Mesothelial cell of epicardium (in vitro differentiated cells): ENCODE measurements at regions not wholly inside any gene's neighbourhood (a gene's known extent, or its start where the extent isn't known, plus 50 kb on each side); places are given as distances from the start of the nearest gene placed in this dataset.
A peak's percentile ranks its signal among the peaks of the same experiment; 100 is the strongest.

Experiments
- DNase-seq, 2 experiments: peaks; one replicate each; pipeline ENCODE4 v3.0.0; 2021; ENCODE audit warnings: low spot score in 2 of 2; ENCODE audit not compliant: unreplicated experiment in 2 of 2
- H3K27ac Mint-ChIP-seq: 2 replicates; pipeline ENCODE4 v1.8.0; 2021; ENCODE audit warnings: mixed read lengths
- H3K27me3 Mint-ChIP-seq: 2 replicates; pipeline ENCODE4 v1.8.0; 2021; ENCODE audit warnings: low read depth, mixed read lengths
- H3K36me3 Mint-ChIP-seq: 2 replicates; pipeline ENCODE4 v1.8.0; 2021; ENCODE audit warnings: mixed read lengths
- H3K4me1 Mint-ChIP-seq: 2 replicates; pipeline ENCODE4 v1.8.0; 2021; ENCODE audit warnings: mixed read lengths
- H3K4me3 Mint-ChIP-seq: 2 replicates; pipeline ENCODE4 v1.8.0; 2021; ENCODE audit warnings: mild to moderate bottlenecking, moderate library complexity, mixed read lengths
- H3K9me3 Mint-ChIP-seq: 2 replicates; pipeline ENCODE4 v1.8.0; 2021; ENCODE audit warnings: mixed read lengths
- TF ChIP-seq, protein P1 (sequence below): fragments of 200-600 bp; sonication (generic); IDR thresholded peaks from one replicate; pipeline ENCODE4 v1.5.0; 2021; ENCODE audit warnings: antibody characterized with exemption; ENCODE audit not compliant: unreplicated experiment

- Mint-ChIP-seq H3K27me3 (peaks cover 4% of the 10 kb centered on the region), H3K36me3 (no peaks in the 10 kb centered on the region), H3K4me1 (peaks cover 10% of the 10 kb centered on the region), H3K27ac (no peak overlapping the region), H3K9me3 (peaks cover 10% of the 10 kb centered on the region), H3K4me3 (no peak overlapping the region)
- TF ChIP-seq, protein P1, sequence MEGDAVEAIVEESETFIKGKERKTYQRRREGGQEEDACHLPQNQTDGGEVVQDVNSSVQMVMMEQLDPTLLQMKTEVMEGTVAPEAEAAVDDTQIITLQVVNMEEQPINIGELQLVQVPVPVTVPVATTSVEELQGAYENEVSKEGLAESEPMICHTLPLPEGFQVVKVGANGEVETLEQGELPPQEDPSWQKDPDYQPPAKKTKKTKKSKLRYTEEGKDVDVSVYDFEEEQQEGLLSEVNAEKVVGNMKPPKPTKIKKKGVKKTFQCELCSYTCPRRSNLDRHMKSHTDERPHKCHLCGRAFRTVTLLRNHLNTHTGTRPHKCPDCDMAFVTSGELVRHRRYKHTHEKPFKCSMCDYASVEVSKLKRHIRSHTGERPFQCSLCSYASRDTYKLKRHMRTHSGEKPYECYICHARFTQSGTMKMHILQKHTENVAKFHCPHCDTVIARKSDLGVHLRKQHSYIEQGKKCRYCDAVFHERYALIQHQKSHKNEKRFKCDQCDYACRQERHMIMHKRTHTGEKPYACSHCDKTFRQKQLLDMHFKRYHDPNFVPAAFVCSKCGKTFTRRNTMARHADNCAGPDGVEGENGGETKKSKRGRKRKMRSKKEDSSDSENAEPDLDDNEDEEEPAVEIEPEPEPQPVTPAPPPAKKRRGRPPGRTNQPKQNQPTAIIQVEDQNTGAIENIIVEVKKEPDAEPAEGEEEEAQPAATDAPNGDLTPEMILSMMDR = no peak
- no peak for DNase-seq
Observed at GRCh38 chr12:124663771-124664366, 96.5 kb upstream of the NCOR2 start.

GRCh38 chr12:124663206-124663605 is 95.8 kb upstream of the NCOR2 start:
- peaks cover 10% of the 10 kb centered on the region for H3K9me3 Mint-ChIP-seq
- TF ChIP-seq, protein P1 = no peak
- H3K36me3 Mint-ChIP-seq = no peaks in the 10 kb centered on the region
- H3K4me1 Mint-ChIP-seq = peaks cover 10% of the 10 kb centered on the region
- peaks cover 4% of the 10 kb centered on the region for H3K27me3 Mint-ChIP-seq
- no peak overlapping the region for H3K27ac Mint-ChIP-seq
- H3K4me3 Mint-ChIP-seq = no peak overlapping the region
- DNase-seq = no peak

- Mint-ChIP-seq H3K27ac (peak overlapping the region; percentile 39), H3K36me3 (no peaks in the 10 kb centered on the region), H3K4me3 (no peak overlapping the region), H3K27me3 (peaks cover 4% of the 10 kb centered on the region), H3K9me3 (peaks cover 10% of the 10 kb centered on the region), H3K4me1 (peaks cover 10% of the 10 kb centered on the region)
- TF ChIP-seq, protein P1 = no peak
- DNase-seq = no peak
Observed at GRCh38 chr12:124661341-124661740, 93.9 kb upstream of the NCOR2 start.

- no peak for DNase-seq
- peaks cover 10% of the 10 kb centered on the region for H3K9me3 Mint-ChIP-seq
- no peak overlapping the region for H3K4me3 Mint-ChIP-seq
Observed at GRCh38 chr12:124660851-124661250, 93.4 kb upstream of the NCOR2 start.

DNA sequence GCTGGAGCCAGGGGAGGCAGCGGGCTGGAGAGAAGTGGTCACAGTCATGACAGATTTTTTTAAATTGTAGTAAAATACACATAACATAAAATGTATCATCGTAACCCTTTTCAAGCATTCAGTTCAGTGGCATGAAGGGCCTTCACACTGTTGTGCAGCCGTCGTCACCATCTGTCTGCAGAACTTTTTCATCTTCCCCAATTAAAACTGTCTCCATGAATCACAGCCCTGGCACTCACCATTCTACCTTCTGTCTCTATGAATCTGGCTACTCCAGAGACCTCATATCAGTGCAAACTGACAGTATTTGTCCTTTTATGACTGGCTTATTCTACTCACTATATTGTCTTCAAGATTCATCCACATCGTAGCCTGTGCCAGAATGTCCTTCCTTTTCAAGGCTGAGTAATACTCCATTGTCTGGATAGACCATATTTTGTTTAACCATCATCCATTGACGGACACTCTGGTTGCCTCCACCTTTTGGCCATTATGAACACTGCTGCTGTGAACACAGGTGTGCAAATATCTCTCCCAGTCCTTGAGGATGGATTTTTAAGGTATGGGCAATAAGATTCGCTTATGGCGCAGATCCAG is 91.5 kb upstream of the NCOR2 start:
- peaks cover 4% of the 10 kb centered on the region for H3K27me3 Mint-ChIP-seq
- peaks cover 6% of the 10 kb centered on the region for H3K9me3 Mint-ChIP-seq
- no peak overlapping the region for H3K27ac Mint-ChIP-seq
- H3K36me3 Mint-ChIP-seq = no peaks in the 10 kb centered on the region
- no peak for DNase-seq
- H3K4me1 Mint-ChIP-seq = peaks cover 25% of the 10 kb centered on the region
- TF ChIP-seq, protein P1 = no peak
- no peak overlapping the region for H3K4me3 Mint-ChIP-seq

More at GRCh38 chr12:124660851-124661250, 93.4 kb upstream of the NCOR2 start:
- Mint-ChIP-seq H3K27me3 (peaks cover 4% of the 10 kb centered on the region), H3K4me1 (peaks cover 14% of the 10 kb centered on the region), H3K27ac (peak overlapping the region; percentile 39), H3K36me3 (no peaks in the 10 kb centered on the region)
- TF ChIP-seq, protein P1 = no peak
